ENCODE measurements at regions not wholly inside any gene's neighbourhood (a gene's known extent, or its start where the extent isn't known, plus 50 kb on each side); places are given as distances from the start of the nearest gene placed in this dataset.
"Not testable (repeated sequence)": the region's sequence is repeated elsewhere in the genome, so short reads cannot be mapped to it uniquely, and the experiment has no call there.

GRCh38 chr5:166058660-166059059 is 2232.8 kb upstream of the WWC1 start:
- no peak for DNase-seq

- no peak for DNase-seq
These were observed 2229.4 kb upstream of the WWC1 start for GRCh38 chr5:166062094-166062493.

GRCh38 chr5:166062719-166063118 is 2228.7 kb upstream of the WWC1 start:
- no peak for DNase-seq

GRCh38 chr5:166063261-166063660 is 2228.2 kb upstream of the WWC1 start:
- DNase-seq: no peak

DNA sequence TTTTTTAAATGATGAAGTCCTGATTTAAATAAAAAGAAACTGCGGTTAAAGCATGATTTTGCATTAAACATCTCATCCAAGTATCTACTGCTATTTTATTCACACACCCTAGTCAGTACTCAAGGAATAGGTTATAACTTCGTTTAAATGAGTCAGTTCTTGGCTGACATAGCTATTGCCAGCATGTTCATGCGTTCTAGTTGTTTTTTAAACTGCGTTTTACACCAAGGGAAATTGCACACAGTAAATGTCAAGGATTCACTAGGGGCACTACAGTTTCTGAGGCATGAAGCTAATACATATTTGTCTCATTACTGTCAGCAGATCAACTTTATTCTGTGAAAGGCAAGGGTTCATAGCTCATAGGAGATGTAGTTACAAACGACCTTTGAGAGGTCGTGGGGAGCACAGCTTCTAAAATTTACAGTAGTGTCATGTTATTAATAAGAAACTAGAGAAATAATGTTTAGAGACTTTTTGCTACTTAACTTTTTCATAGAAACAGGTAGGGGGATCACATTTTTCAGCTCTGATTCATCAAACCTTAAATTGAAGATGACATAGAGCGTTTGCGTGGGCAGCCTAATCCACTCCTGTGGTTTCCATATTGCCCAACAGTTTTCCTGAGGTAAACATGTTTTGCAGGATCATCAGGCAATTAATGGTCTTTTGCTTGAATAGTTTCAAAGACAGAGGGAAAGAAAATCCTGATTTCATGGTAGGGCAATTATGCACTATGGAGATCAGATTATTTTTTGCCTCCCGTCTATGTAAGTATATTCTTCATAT is 2222.7 kb upstream of the WWC1 start:
- no peak for DNase-seq

DNA sequence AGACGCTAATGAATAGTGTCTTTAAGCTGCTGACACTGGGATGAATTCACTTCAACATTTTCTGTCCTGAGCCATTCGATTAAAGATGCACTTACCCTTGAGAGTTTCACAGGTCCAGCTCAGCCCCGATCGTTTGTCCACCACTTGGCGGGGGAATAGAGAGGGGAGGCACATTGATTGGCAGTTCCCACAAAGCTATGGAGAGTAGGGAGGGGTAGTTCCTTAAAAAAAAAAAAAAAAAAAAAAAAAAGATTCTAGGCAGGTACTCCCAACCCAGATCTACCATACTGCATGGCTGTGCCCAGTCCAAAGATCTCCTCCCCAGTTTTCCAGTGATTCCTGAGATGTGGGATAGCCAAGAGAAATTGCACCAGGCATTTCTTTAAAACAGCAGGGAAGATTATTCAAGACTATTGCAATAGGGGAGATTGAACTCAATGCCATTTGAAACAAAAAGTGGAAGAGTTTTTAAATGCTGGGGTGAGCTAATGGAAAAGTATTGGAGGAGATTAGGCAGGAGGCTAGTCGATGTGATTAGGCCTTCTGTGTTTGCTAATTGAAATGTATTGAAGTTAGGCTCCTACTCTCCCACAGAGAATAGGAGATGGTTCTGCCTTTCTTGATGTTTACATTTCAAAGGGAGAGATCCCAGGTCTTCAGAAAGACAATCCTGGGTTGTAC is 2217.4 kb upstream of the WWC1 start:
- no peak for DNase-seq

- no peak for DNase-seq
These were observed 2216.6 kb upstream of the WWC1 start for GRCh38 chr5:166074582-166075481.

DNA sequence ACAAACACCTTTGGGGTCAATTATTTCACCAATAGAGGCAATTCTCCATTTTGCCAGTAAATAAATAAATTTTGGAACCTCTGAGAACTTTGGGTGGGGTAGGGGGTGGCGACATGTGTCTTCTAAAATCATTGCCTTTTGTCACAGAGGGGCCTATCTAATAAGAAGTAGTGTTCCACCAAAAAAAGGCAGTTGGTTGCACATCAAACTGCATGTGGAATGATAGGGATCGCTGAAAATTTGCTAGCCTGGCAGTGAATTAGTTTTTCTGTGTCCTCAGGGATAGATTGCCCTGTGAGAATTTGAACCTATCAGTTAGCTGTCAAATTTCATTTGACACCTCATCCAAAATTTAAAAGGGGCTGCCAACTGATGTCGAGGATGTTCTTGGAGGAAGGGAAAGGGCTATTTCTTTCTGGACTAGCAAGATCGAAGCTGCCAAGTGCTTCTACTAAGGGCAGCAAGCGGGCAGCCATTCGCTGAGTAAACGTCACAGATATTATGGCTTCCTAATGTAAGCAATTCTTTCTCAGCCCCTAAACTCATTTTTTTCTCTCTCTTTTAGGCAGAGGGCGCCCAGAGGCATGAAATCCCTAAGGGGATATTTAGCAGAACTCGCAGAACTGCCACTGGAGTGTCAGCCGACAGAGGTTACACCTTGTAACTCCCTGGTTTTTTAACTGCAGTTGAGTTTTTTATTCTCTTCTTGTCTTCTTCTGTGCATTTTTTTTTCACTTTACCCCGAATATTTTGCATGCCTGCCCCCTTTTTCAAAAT is 2208.1 kb upstream of the WWC1 start:
- no peak for DNase-seq

GRCh38 chr5:166086568-166086967 is 2204.9 kb upstream of the WWC1 start:
- DNase-seq: no peak

DNA sequence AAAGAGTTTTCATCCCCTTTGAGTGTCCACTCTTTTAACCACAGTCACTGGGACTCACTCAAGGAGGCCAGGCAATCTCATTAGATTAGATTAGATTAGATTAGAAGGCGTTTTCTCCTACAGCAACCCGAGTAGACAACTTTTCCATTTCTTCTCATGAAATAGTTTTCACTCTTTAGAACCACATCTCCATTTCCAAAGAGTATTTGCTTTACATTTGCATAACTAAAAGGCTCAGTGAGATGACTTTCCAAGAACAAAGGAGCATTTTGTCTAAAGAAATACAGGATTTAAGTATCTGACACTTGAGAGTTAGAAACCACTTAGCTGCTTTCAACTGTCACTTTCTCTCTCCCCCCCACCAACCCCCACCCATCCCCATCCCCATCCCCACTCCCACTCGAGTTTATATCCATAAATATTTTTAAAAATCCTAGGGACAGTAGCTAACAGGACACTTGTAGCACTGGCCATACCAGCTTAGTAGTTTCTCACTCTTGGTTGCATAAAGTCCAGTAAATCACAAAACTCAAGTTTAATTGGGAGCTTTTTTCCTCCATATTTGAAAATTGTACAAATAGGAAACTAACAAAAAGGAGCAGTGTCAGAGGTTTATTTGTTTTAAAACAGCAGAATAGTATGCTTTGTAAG is 2202.9 kb upstream of the WWC1 start:
- DNase-seq: no peak

- DNase-seq: no peak
These were observed 2199.5 kb upstream of the WWC1 start for GRCh38 chr5:166091931-166092330.

- no peak for DNase-seq
These were observed 2198.1 kb upstream of the WWC1 start for GRCh38 chr5:166093312-166093711.

- DNase-seq: no peak
These were observed 2188.5 kb upstream of the WWC1 start for GRCh38 chr5:166102947-166103346.

- DNase-seq: no peak
These were observed 2180.4 kb upstream of the WWC1 start for GRCh38 chr5:166111021-166111420.

DNA sequence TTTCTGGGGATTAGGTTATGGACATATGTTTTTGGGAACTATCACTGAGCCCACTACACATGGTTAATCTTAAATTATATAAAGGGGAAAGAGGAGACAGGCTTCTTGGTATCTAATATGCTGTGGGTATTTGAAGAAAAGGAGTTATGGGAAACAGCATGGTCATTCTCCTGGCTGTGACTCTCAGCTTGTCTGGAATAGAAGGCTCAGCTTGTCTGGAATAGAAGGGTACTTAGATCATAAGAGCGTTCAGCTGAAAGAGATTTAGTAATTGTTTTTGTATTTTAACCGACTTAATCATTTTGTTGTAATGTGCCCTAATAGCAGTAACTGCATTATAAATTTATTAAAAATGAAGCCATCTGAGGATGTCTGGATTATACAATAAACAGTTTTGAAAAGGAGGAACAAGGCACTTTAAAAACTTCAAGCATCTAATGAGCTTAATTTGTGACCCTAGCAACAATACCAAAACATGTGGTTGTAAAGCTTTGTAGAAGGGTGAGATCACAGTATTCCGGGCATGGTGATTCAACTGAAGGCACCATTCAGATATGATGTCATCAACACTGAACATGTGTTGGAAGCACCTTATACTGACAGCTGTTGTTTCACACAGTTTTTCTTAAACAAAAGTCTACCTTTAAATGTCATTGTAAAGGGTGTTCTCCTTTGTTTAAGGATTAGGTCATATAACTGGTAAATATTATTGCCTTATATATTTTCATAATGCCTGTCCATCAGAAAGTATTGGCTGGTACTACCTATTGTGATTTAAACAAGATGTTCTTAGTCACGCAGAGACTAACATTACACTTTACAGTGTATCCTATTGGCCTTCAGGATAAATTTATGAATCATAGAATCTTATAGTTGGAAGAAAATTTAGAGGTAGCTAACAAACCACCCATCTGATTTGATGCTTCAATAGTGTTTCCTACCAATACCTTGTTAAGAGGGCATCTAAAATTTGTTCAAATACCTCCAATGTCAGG is 2174.1 kb upstream of the WWC1 start:
- DNase-seq: no peak

DNA sequence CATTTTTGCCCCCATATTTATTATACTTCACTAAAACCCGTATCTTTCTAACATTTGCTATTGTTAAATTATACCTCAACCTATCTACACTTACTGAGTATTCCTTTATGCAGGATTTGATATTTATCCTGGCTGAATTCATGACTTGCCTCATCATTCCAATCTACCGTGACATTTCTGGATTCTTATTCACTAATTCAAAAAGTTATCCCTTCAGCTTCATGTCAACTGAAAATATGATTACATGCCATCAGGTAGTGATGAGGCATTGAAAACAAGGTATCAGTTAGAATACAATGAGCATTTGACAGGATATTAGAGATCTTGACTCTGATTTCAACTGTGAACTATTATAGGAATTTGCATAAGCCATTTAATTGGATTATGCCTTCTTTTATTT is 2171.9 kb upstream of the WWC1 start:
- DNase-seq: no peak

DNA sequence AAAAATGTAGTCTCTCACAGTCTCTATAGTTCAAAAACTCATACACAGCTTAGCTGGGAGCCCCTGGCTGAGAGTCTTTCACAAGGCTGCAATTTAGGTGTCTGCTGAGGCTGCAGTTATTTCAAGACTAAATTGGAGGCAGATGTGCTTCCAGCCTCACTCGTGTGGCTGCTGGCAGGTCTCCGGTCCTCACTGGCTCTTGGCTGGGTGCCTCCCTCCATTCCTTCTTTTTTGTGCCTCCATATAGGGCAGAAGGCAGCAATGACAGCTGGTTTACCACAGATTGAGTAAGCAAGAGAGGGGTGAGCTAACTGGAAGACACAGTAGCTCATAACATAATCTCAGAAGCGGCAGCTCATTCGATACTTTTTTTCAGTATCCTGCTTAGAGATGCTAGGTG is 2167.7 kb upstream of the WWC1 start:
- no peak for DNase-seq

GRCh38 chr5:166127766-166128570 is 2163.5 kb upstream of the WWC1 start:
- no peak for DNase-seq

DNA sequence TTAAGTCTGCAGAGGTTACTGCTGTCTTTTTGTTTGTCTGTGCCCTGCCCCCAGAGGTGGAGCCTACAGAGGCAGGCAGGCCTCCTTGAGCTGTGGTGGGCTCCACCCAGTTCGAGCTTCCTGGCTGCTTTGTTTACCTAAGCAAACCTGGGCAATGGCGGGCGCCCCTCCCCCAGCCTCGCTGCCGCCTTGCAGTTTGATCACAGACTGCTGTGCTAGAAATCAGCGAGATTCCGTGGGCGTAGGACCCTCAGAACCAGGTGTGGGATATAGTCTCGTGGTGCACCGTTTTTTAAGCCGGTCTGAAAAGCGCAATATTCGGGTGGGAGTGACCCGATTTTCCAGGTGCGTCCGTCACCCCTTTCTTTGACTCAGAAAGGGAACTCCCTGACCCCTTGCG is 2146.3 kb upstream of the WWC1 start:
- DNase-seq: not testable (repeated sequence)

All from T-helper 9 cell (primary cell).